CD4-positive, alpha-beta T cell treated with Interleukin-4 for 1 hour (primary cell): ENCODE measurements at regions not wholly inside any gene's neighbourhood (a gene's known extent, or its start where the extent isn't known, plus 50 kb on each side); places are given as distances from the start of the nearest gene placed in this dataset.
"Not testable (repeated sequence)": the region's sequence is repeated elsewhere in the genome, so short reads cannot be mapped to it uniquely, and the experiment has no call there.

ENCODE experiments used
- DNase-seq, 2 donors: peaks; one replicate each; pipeline ENCODE4 v3.0.0-alpha.2; 2020 to 2022

DNA sequence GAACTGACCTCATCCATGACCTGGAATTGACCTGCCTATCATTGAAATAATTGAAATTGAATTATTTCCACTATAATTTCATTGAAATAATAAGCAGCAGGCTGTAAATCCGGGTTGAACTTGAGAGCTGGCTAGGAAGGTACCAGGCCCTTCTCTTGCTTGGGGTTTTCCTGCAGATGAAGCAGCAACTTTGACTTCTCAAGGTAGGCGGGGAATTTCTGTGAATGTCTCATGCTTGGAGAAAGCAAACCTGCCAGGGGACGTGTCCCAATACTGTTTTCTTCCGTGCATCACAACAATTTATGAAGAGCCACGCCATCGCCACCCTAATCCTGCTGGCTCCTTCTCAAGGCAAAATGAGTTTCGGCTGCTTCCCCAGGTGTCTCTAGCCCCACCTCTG, 97.5 kb upstream of the XYLT1 start:
- DNase-seq: no peak

- DNase-seq: no peak
These were observed 96.7 kb upstream of the XYLT1 start for GRCh38 chr16:17567455-17567854.

- DNase-seq: no peak
These were observed 96.1 kb upstream of the XYLT1 start for GRCh38 chr16:17566656-17567450.

GRCh38 chr16:17566075-17566474, 95.3 kb upstream of the XYLT1 start:
- DNase-seq: no peak

DNA sequence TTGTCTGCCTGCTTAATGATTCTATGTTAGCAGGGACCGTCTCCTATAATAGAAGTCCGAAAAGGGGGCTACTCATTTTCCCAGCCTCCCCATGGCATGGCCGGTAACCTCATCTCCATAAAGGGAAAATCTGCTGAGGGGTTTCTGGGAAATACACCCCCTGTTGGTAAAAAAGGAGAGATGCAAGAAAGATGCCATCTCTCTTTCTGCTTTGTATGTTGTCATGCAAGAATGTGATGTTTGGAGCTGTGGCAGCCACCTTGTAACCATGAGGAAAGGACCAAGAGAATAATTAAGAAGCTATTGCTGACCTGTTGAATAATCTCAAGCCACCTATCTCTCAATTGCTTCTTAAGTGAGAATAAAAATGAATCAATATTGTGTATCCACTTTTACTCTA, 94.8 kb upstream of the XYLT1 start:
- DNase-seq: no peak

GRCh38 chr16:17564856-17565255, 94.1 kb upstream of the XYLT1 start:
- no peak for DNase-seq

- DNase-seq: no peak
These were observed 92.7 kb upstream of the XYLT1 start for GRCh38 chr16:17563323-17564091.

DNA sequence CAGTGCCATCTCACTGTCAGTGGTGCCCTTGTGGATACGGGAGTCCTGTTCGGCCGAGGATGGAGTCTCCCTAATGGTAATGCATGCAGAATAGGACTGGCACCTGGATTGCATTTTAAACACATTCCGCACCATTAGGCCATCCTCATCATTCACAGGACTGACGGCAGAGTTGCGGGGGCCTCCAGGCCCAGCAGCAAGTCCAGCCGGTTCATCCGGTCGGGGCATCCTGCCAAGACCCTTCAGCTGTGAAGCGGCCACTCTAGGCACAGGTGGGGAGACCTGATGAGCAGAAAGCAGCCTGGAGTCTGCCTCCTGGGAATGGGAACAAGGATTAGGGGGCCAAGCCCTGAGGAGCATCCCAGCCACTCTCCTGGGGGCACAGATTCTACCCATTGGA, 90.3 kb upstream of the XYLT1 start:
- DNase-seq: no peak

DNA sequence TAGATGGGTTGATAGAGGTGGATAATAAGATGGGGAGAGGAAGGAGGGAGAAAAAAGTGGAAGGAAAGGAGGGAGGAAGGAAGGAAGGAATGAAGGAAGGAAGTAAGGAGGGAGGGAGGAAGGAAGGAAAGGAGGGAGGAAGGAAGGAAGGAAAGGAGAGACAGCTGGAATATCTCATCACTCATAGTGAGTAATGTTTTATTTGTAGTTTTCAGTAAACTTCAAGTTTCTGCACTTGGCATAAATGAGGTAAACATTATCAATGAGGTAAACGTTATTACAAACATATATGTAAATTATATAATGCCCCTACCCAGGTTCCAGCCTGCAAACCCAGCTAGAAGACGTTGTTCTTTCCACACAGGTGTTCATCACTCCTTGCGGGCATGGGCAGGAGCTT, 89.8 kb upstream of the XYLT1 start:
- no peak for DNase-seq

GRCh38 chr16:17559394-17559793, 88.6 kb upstream of the XYLT1 start:
- no peak for DNase-seq

GRCh38 chr16:17557949-17558348, 87.2 kb upstream of the XYLT1 start:
- no peak for DNase-seq

- no peak for DNase-seq
These were observed 86.7 kb upstream of the XYLT1 start for GRCh38 chr16:17557480-17557879.

DNA sequence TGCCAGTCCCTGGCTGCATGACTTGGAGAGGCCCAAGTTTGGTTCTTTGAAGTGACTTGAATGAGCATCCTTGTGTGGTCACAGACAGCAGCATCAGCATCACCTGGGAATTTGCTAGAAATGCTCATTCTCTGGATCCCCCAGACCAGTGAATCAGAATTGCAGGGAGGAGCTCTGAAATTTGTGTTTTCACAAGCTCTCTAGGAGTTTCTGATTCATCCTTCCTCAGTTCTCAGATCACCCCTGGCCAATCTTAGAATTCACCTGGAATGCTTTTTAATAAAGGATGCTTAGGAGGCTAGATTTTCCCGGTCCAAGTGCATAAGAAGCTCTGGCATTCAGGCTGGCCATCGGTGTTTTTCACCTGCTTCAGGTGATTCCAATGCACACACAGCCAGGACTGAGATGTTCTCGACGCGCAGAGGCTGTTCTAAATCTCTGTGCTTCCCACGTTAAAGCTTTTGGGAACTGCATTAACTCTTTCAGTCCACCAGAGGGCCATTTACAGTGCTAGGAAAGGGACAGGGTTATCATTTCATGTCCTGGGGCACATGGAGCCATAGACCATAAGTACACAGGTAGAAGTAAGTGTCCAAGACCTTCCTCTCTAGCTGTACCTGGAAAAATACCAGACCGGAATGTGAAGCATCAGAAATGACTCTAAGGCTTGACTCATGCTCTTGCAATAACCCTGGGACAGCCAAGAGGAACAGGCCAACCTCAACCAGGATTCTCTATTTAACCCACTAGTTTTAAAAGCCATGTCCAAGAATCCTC, 85.7 kb upstream of the XYLT1 start:
- no peak for DNase-seq

DNA sequence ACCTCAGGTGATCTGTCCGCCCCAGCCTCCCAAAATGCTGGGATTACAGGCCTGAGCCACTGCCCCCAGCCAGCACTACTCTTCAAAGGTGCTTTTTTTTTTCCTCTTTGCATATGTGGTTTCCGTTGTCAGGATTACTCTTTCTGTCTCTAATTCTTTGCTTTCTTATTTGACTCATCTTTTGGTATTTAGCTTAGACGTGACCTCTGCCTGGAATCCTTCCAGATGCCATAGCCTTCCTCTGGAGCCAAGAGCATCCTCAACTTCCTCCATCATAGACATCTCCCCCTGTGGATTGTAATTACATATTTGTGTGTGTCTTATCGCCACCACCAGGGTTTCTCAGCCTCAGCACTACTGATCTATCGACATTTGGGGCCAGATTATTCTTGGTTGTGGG, 84.4 kb upstream of the XYLT1 start:
- DNase-seq: no peak

- no peak for DNase-seq
These were observed 81.6 kb upstream of the XYLT1 start for GRCh38 chr16:17552351-17552750.

DNA sequence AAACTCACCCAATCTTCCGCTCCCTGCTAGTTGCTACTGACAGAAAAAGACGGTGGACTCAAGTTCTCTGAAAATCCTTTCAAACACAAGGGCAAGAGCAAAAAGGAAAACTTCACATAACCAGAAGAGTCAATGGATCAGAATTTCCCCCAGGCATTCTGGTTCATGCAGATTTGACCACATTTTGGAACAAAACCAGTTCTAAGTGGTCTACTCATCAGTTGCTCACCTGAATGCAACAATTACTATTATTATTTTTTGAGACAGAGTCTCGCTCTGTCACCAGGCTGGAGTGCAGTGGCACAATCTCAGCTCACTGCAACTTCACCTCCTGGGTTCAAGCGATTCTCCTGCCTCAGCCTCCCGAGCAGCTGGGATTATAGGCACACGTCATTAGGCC, 80.9 kb upstream of the XYLT1 start:
- DNase-seq: not testable (repeated sequence)

- no peak for DNase-seq
These were observed 78.1 kb upstream of the XYLT1 start for GRCh38 chr16:17548825-17549224.

DNA sequence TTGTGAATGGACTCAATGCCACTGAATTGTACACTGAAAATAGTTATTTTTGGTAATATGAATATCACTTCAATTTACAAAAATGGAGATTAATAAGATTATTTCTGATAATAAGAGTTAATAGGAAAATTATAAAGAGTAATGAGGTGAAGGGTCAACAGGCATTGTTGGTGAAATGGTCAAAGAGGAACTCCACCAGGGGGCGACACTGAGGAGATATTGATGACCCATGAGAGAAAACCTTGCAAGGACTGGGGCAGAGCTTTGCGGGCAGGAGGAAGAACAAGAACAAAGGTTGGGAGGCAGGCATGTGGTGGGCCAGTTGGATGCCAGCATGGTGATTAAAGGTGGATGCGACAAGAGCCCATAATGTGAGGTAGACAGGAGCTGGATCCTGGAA, 74.0 kb upstream of the XYLT1 start:
- no peak for DNase-seq

DNA sequence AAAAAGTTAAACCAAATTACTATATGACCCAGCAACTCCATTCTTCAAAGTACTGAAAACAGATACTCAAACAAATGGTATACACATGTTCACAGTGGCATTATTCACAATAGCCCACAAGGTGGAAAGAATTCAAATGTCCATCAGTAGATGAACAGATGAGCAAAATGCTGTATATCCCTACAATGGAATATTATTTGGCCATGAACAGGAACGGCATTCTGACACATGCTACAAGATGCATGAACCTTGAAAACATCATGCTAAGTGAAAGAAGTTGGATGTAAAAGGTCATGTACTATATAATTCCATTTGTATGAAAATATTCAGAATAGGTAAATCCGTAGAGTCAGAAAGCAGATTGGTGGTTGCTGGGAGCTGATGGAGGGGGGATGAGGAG, 73.5 kb upstream of the XYLT1 start:
- DNase-seq: no peak

DNA sequence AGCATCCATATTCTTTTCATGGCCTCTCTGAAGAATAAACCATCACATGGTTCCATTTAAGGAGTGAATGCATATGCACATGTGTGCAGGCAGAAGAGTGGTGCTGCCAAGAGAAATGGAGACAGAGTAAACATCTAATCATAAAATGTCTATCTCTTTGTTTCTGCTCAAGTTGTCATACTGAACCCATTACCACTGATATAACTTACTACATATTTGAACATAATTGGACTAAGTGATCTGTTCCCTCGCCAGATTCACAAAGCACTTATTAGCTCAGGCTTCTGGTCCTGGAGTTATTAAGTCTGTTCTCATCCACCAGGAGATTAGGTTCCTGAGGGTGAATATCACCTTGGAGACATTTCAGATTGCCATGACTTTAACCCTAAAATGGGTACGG, 72.3 kb upstream of the XYLT1 start:
- DNase-seq: no peak

DNA sequence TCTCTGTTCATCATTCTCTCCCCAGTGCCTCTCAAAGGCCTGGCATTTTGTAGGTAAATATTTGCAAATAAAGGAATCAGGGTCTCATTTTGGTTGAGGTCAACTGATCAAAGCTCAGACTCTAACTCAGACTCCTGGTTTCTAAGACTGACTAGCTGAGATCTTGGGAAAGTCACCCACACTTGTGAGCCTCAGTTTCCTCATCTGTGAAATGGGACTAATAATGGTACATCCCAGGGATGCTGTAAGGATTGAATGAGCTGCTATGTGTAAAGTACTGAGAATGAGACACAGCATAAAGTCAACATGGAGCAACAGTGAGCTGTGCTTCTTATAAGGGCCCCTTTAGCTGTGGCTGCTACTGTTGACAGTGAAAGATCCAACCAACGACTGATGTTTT, 70.6 kb upstream of the XYLT1 start:
- DNase-seq: no peak

DNA sequence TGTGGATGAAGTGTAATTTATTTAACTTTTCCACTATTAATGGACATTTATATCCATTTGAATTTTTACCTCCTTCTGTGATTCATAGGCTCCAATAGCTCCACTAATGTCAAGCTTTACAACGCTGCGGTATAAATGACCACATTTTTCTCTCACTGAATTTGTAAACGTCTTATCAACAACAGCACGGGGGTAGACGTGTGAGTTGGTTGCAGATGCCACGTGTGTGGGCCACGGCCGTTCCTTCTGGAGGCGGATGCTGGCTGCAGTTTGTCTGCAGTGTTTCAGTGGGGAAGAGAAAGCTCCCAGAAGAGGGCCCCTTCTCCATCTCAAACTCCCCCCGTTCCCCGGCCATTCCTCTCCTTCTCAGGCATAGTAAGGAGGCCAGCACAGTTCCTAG, 68.2 kb upstream of the XYLT1 start:
- DNase-seq: no peak

DNA sequence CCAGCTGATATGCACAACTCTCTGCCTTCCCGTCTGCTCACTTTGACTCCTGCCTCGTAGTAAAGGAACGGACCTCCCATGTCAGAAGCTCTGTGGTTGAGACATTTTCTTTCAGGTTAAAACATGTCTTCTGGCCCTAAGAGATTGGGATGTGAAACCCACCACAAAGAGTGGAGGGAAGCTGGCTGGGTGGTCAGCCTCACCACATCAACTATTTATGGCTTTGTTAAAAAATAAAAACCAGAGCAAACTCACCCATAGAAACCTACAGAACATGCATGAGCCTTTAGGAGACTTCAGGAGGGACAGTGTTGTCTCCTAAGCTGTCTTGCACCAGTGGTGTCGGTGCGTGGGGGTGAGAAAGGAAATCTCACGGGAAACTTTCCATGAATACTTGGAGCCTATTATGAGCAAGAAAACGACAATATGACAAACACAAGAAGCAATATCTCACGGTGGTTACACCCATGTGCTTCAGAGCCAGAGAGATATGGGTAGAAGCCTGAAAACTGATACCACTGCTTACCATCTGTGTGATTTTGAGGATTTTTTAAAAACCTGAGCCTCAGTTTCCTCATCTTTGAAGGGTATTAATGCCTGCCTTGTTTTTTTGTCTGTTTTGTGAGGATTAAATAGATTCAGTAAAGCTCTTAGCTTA, 61.7 kb upstream of the XYLT1 start:
- DNase-seq: no peak
